ENCODE measurements at regions not wholly inside any gene's neighbourhood (a gene's known extent, or its start where the extent isn't known, plus 50 kb on each side); places are given as distances from the start of the nearest gene placed in this dataset.

DNA sequence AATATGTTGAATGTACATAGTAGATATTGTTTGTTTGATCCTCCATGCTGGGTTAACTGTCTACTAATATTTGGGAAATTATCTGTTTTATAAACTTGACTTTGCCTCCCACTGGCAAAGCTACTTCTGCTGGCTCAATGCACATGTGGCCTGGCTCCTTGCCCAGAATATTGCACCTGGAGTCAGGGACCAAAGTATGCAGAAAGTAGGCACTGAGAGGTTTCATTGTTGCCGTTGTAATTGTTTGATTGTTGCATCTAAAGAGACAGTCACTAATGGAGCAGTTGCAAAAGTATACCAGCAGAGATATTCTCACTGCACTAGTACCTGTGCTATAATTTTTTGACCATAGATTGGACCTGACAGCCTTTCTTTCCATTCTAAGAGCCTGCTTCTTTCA is 137.8 kb upstream of the CNTNAP2 start:
- Histone ChIP-seq H3K27ac (ENCODE audit: low read depth in 1 of 3, low read length in 2 of 3) (no peak overlapping the region), H3K4me3 (ENCODE audit: low read depth in 1 of 3, low read length in 3 of 3) (no peak overlapping the region), H3K9me3 (ENCODE audit: control insufficient read depth in 2 of 2, insufficient read depth in 1 of 2, low read depth in 1 of 2, low read length in 1 of 2) (peaks cover 0 to 3% of the 10 kb centered on the region in 2 donors), H3K4me1 (ENCODE audit: control insufficient read depth in 3 of 3, insufficient read depth in 2 of 3, low read depth in 1 of 3, low read length in 2 of 3) (no peaks in the 10 kb centered on the region), H3K36me3 (ENCODE audit: control insufficient read depth in 3 of 3, insufficient read depth in 2 of 3, low read depth in 1 of 3, low read length in 3 of 3) (no peaks in the 10 kb centered on the region), H3K27me3 (ENCODE audit: control insufficient read depth in 3 of 3, insufficient read depth in 3 of 3, low read length in 3 of 3) (no peaks in the 10 kb centered on the region)
- DNase-seq (no peak), FAIRE-seq (no peak)
- 57 to 76% (median 59%) methylated on average over 1 of the region's 1 CpG for WGBS, 3 donors

DNA sequence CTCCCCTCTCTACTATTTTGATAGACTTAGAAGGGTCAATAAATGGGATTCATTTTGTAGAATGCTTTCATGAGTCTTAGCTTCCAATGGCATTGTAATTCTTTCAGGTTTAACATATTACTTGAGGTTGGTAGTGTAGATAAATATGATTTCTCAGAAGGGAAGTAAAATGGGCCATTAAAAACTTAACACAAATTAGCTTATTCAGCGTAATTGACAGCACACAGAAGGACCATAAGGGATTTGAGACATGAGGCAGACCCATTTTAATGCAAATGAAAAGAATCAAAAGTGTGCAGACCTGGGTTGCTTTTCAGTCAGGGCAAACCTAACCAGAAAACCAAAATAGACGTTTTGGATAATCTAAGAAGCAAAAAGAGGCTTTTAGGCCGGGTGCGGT is 156.6 kb upstream of the CNTNAP2 start:
- DNase-seq (no peak), FAIRE-seq (no peak)
- Histone ChIP-seq H3K36me3 (ENCODE audit: control insufficient read depth in 3 of 3, insufficient read depth in 2 of 3, low read depth in 1 of 3, low read length in 3 of 3) (no peaks in the 10 kb centered on the region), H3K4me3 (ENCODE audit: low read depth in 1 of 3, low read length in 3 of 3) (no peak overlapping the region), H3K4me1 (ENCODE audit: control insufficient read depth in 3 of 3, insufficient read depth in 2 of 3, low read depth in 1 of 3, low read length in 2 of 3) (no peaks in the 10 kb centered on the region), H3K27ac (ENCODE audit: low read depth in 1 of 3, low read length in 2 of 3) (no peak overlapping the region), H3K9me3 (ENCODE audit: control insufficient read depth in 2 of 2, insufficient read depth in 1 of 2, low read depth in 1 of 2, low read length in 1 of 2) (peaks cover 2 to 20% of the 10 kb centered on the region in 2 donors), H3K27me3 (ENCODE audit: control insufficient read depth in 3 of 3, insufficient read depth in 3 of 3, low read length in 3 of 3) (no peaks in the 10 kb centered on the region)
- 53 to 73% (median 56%) methylated on average over 4 of the region's 4 CpGs for WGBS, 3 donors

DNA sequence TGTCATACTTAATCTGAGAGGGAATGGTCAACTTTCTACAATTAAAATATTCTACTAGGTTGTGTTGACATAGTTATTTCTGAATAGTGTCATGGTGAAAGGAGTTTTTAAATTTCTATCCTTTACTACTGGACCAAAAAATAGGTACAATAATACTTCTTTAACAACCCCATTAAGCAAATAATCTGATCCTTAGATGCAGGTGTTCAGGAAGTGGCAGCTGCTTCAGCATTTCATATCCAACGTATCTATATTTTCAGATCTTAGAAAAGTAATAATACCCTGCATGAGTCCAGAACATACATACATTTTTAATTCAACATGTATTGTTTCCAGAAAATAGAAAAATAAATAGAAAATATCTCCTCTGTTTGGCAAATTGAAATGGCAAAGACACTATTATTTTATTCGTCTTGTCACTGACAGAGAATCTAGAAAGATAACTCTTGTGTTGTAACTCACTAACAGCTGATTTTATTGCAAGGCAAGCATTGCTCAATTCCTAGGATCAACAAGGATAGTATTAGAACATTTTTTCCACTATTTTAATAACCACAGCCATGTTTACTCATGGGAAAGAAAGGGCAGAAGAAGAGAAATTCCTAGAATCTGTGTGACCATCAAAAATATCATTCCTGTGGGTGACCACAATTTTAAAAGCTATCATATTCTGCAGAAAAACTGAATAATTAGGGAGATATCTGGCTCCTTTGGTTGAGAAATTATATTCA is 159.3 kb upstream of the CNTNAP2 start:
- FAIRE-seq = no peak
- H3K4me3 ChIP-seq (ENCODE audit: low read depth in 1 of 3, low read length in 3 of 3) = no peak overlapping the region
- H3K9me3 ChIP-seq (ENCODE audit: control insufficient read depth in 2 of 2, insufficient read depth in 1 of 2, low read depth in 1 of 2, low read length in 1 of 2) = peaks cover 2 to 6% of the 10 kb centered on the region in 2 donors
- no peaks in the 10 kb centered on the region for H3K36me3 ChIP-seq (ENCODE audit: control insufficient read depth in 3 of 3, insufficient read depth in 2 of 3, low read depth in 1 of 3, low read length in 3 of 3)
- DNase-seq = no peak
- H3K27ac ChIP-seq (ENCODE audit: low read depth in 1 of 3, low read length in 2 of 3) = no peak overlapping the region
- no peaks in the 10 kb centered on the region for H3K4me1 ChIP-seq (ENCODE audit: control insufficient read depth in 3 of 3, insufficient read depth in 2 of 3, low read depth in 1 of 3, low read length in 2 of 3)
- H3K27me3 ChIP-seq (ENCODE audit: control insufficient read depth in 3 of 3, insufficient read depth in 3 of 3, low read length in 3 of 3) = no peaks in the 10 kb centered on the region
- WGBS, 3 donors = 53 to 75% (median 75%) methylated on average over 2 of the region's 2 CpGs

DNA sequence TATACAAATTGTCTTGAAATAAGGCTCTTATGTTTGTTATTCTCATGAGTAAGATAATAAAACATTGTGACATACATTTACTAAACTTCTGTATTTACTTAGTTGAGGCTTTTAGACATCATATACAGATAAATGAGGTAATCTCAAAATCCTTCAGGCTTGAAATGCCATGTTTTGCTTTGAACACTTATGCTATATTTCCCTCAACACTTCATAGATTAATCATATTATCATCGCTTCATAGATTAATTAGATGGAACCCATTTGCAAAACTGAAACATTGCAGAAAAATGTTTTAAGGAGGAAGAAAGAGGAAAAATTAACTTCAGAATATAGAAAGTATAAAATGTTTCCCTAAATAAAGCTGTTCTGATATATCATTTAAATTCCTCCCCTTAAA is 165.0 kb upstream of the CNTNAP2 start:
- FAIRE-seq (no peak), DNase-seq (no peak)
- Histone ChIP-seq H3K27me3 (ENCODE audit: control insufficient read depth in 3 of 3, insufficient read depth in 3 of 3, low read length in 3 of 3) (no peaks in the 10 kb centered on the region), H3K27ac (ENCODE audit: low read depth in 1 of 3, low read length in 2 of 3) (no peak overlapping the region), H3K4me1 (ENCODE audit: control insufficient read depth in 3 of 3, insufficient read depth in 2 of 3, low read depth in 1 of 3, low read length in 2 of 3) (no peaks in the 10 kb centered on the region), H3K4me3 (ENCODE audit: low read depth in 1 of 3, low read length in 3 of 3) (no peak overlapping the region), H3K36me3 (ENCODE audit: control insufficient read depth in 3 of 3, insufficient read depth in 2 of 3, low read depth in 1 of 3, low read length in 3 of 3) (no peaks in the 10 kb centered on the region), H3K9me3 (ENCODE audit: control insufficient read depth in 2 of 2, insufficient read depth in 1 of 2, low read depth in 1 of 2, low read length in 1 of 2) (no peaks in the 10 kb centered on the region)
- WGBS, 3 donors = 66 to 97% (median 94%) methylated on average over 1 of the region's 1 CpG

DNA sequence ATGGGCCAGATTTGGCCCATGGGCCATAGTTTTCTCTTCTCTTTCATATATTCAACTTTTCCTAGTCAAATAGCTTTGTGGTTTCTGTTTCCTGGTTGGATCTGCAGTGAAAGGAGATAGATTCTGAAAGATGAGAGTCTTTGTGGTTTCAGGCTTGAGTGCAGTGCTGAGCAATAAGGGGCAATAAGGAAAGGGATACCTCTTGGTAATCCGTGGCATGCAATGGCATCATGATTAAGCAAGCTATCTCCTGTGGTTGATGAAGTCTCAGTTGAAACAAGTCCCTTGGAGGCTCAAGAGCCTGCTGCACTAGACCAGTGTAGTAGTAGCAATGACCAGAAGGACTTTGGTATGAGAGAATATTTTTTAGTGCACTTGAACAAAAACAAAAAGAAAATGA is 187.7 kb upstream of the CNTNAP2 start:
- H3K4me3 ChIP-seq (ENCODE audit: low read depth in 1 of 3, low read length in 3 of 3) = no peak overlapping the region
- no peak overlapping the region for H3K27ac ChIP-seq (ENCODE audit: low read depth in 1 of 3, low read length in 2 of 3)
- H3K36me3 ChIP-seq (ENCODE audit: control insufficient read depth in 3 of 3, insufficient read depth in 2 of 3, low read depth in 1 of 3, low read length in 3 of 3) = no peaks in the 10 kb centered on the region
- 25 to 65% (median 63%) methylated on average over 1 of the region's 1 CpG for WGBS, 3 donors
- H3K27me3 ChIP-seq (ENCODE audit: control insufficient read depth in 3 of 3, insufficient read depth in 3 of 3, low read length in 3 of 3) = no peaks in the 10 kb centered on the region
- H3K9me3 ChIP-seq (ENCODE audit: control insufficient read depth in 2 of 2, insufficient read depth in 1 of 2, low read depth in 1 of 2, low read length in 1 of 2) = peaks cover 0 to 27% of the 10 kb centered on the region in 2 donors
- DNase-seq (no peak), FAIRE-seq (no peak)
- no peaks in the 10 kb centered on the region for H3K4me1 ChIP-seq (ENCODE audit: control insufficient read depth in 3 of 3, insufficient read depth in 2 of 3, low read depth in 1 of 3, low read length in 2 of 3)

DNA sequence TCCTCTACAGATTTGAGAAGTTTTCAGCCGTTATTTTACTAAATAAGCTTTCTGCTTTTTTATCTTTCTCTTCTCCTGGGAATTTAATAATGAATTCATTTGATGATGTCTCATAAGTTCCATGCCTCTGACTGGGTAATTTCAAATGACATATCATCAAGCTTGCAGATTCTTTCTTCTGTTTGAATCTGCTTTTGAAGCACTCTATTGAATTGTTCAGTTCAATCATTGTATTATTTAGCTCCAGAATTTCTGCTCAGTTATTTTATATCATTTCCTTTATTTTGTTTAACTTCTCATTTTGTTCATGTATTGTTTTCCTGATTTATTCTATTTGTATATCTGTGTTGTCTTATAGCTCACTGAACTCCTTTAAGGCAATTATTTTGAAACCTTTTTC is 196.9 kb upstream of the CNTNAP2 start:
- 85 to 91% (median 90%) methylated on average over 1 of the region's 1 CpG for WGBS, 3 donors
- no peak for FAIRE-seq
- Histone ChIP-seq H3K27ac (ENCODE audit: low read depth in 1 of 3, low read length in 2 of 3) (no peak overlapping the region), H3K9me3 (ENCODE audit: control insufficient read depth in 2 of 2, insufficient read depth in 1 of 2, low read depth in 1 of 2, low read length in 1 of 2) (peaks cover 2 to 36% of the 10 kb centered on the region in 2 donors), H3K4me3 (ENCODE audit: low read depth in 1 of 3, low read length in 3 of 3) (no peak overlapping the region), H3K27me3 (ENCODE audit: control insufficient read depth in 3 of 3, insufficient read depth in 3 of 3, low read length in 3 of 3) (no peaks in the 10 kb centered on the region), H3K4me1 (ENCODE audit: control insufficient read depth in 3 of 3, insufficient read depth in 2 of 3, low read depth in 1 of 3, low read length in 2 of 3) (no peaks in the 10 kb centered on the region), H3K36me3 (ENCODE audit: control insufficient read depth in 3 of 3, insufficient read depth in 2 of 3, low read depth in 1 of 3, low read length in 3 of 3) (no peaks in the 10 kb centered on the region)
- no peak for DNase-seq

DNA sequence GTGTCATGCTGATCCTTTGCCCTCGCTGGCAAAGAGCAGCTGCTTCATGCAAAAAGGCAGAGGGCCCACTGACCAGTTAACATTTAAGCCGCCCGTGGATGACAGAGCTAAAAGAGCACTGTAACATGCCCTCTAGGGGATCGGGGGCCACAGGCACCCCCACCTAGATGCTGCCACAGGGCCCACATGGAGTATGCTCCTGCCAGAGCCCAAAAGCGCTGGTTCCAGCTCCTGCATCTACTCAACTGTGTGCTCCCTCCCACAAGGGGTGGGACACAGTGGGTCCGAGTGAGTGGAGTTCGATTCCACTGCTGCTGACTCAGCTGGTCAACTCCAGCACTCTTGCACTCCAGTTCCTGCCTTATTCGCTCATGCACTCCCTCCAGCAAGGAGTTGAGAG is 199.8 kb upstream of the CNTNAP2 start:
- FAIRE-seq (no peak), DNase-seq (no peak)
- WGBS, 3 donors = 81 to 89% (median 89%) methylated on average over 8 of the region's 8 CpGs
- H3K9me3 ChIP-seq (ENCODE audit: control insufficient read depth in 2 of 2, insufficient read depth in 1 of 2, low read depth in 1 of 2, low read length in 1 of 2) = peaks cover 2 to 37% of the 10 kb centered on the region in 2 donors
- H3K27me3 ChIP-seq (ENCODE audit: control insufficient read depth in 3 of 3, insufficient read depth in 3 of 3, low read length in 3 of 3) = no peaks in the 10 kb centered on the region
- H3K36me3 ChIP-seq (ENCODE audit: control insufficient read depth in 3 of 3, insufficient read depth in 2 of 3, low read depth in 1 of 3, low read length in 3 of 3) = no peaks in the 10 kb centered on the region
- H3K27ac ChIP-seq (ENCODE audit: low read depth in 1 of 3, low read length in 2 of 3) = no peak overlapping the region
- no peak overlapping the region for H3K4me3 ChIP-seq (ENCODE audit: low read depth in 1 of 3, low read length in 3 of 3)
- no peaks in the 10 kb centered on the region for H3K4me1 ChIP-seq (ENCODE audit: control insufficient read depth in 3 of 3, insufficient read depth in 2 of 3, low read depth in 1 of 3, low read length in 2 of 3)

DNA sequence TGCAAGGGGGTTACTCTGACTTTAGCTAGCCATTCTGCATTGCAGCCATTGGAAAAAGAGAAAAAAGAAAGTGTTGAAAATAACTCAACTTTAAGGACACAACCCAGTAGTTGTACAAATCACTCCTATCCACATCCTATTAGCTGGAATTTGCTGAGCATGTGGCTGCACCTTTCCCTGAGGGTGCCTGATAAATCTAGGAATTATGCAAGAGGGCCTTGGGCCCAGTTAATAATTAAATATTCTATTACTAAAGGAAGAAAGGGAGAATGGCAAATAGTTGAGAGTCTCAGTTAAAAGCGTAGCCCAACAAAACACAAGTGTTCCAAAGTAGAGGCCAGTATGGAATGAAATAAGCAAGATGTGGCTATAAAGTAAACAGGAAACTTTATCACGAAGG is 200.9 kb upstream of the CNTNAP2 start:
- H3K36me3 ChIP-seq (ENCODE audit: control insufficient read depth in 3 of 3, insufficient read depth in 2 of 3, low read depth in 1 of 3, low read length in 3 of 3) = no peaks in the 10 kb centered on the region
- DNase-seq (no peak), FAIRE-seq (no peak)
- 58 to 64% (median 63%) methylated on average over 2 of the region's 2 CpGs for WGBS, 3 donors
- H3K9me3 ChIP-seq (ENCODE audit: control insufficient read depth in 2 of 2, insufficient read depth in 1 of 2, low read depth in 1 of 2, low read length in 1 of 2) = peaks cover 0 to 30% of the 10 kb centered on the region in 2 donors
- no peaks in the 10 kb centered on the region for H3K4me1 ChIP-seq (ENCODE audit: control insufficient read depth in 3 of 3, insufficient read depth in 2 of 3, low read depth in 1 of 3, low read length in 2 of 3)
- no peak overlapping the region for H3K27ac ChIP-seq (ENCODE audit: low read depth in 1 of 3, low read length in 2 of 3)
- H3K4me3 ChIP-seq (ENCODE audit: low read depth in 1 of 3, low read length in 3 of 3) = no peak overlapping the region
- no peaks in the 10 kb centered on the region for H3K27me3 ChIP-seq (ENCODE audit: control insufficient read depth in 3 of 3, insufficient read depth in 3 of 3, low read length in 3 of 3)

DNA sequence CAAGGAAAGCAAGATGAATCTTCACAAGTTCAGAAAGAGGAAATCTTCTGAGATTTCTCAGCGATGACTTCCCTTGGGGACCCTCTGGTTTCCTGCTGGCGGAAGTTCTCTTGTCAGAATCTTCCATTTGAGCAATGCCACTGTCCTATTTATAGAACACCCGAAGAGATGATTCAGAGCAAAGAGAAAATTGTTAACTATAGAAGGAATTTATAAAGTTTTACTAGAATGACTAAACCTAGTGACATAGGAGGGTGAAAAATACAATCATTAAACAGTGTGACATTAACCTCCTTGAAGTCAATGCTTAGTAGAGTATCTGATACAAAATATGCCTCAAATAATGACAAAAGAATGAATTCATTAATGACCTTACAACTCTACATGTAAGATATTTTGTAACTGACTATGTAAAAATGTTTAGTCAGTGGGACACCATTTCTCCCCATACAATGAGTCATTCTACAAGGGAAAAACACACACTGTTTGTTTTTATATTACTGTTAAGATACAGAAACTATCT is 206.5 kb upstream of the CNTNAP2 start:
- DNase-seq = no peak
- H3K4me1 ChIP-seq (ENCODE audit: control insufficient read depth in 3 of 3, insufficient read depth in 2 of 3, low read depth in 1 of 3, low read length in 2 of 3) = no peaks in the 10 kb centered on the region
- FAIRE-seq = no peak
- H3K4me3 ChIP-seq (ENCODE audit: low read depth in 1 of 3, low read length in 3 of 3) = no peak overlapping the region
- H3K9me3 ChIP-seq (ENCODE audit: control insufficient read depth in 2 of 2, insufficient read depth in 1 of 2, low read depth in 1 of 2, low read length in 1 of 2) = peaks cover 0 to 3% of the 10 kb centered on the region in 2 donors
- WGBS, 3 donors = 60 to 74% (median 73%) methylated on average over 3 of the region's 3 CpGs
- H3K27ac ChIP-seq (ENCODE audit: low read depth in 1 of 3, low read length in 2 of 3) = no peak overlapping the region
- H3K27me3 ChIP-seq (ENCODE audit: control insufficient read depth in 3 of 3, insufficient read depth in 3 of 3, low read length in 3 of 3) = no peaks in the 10 kb centered on the region
- no peaks in the 10 kb centered on the region for H3K36me3 ChIP-seq (ENCODE audit: control insufficient read depth in 3 of 3, insufficient read depth in 2 of 3, low read depth in 1 of 3, low read length in 3 of 3)

Data from small intestine (tissue), 7 donors.